ENCODE measurements at regions not wholly inside any gene's neighbourhood (a gene's known extent, or its start where the extent isn't known, plus 50 kb on each side); places are given as distances from the start of the nearest gene placed in this dataset.

DNA sequence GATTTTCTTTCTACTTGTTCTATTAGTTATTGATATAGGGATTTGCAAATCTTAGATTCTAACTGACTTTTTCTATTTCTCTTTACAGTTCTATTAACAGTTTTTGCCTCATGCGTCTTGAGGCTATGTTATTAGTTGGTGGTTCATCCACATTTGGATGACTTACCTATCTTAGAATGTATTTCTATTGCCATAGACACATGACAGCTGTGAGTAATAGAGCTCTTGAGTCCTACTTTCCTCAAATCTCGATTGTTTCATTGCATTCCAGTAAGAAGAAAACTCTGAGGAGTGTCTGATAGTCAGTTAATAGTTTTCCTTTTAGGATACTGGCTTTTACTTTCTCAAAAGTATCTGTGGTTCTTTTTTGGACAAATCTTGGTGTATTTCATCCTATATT lies 241.4 kb upstream of the ZNF32 start:
- Histone ChIP-seq H3K4me1 (no peaks in the 10 kb centered on the region), H3K36me3 (no peaks in the 10 kb centered on the region), H3K27me3 (replicated peaks in 1 of 7) (no peaks in the 10 kb centered on the region), H3K9me3 (no peaks in the 10 kb centered on the region), H3K27ac (no peak overlapping the region), H3K4me3 (no peak overlapping the region)
- TF ChIP-seq, protein P1, sequence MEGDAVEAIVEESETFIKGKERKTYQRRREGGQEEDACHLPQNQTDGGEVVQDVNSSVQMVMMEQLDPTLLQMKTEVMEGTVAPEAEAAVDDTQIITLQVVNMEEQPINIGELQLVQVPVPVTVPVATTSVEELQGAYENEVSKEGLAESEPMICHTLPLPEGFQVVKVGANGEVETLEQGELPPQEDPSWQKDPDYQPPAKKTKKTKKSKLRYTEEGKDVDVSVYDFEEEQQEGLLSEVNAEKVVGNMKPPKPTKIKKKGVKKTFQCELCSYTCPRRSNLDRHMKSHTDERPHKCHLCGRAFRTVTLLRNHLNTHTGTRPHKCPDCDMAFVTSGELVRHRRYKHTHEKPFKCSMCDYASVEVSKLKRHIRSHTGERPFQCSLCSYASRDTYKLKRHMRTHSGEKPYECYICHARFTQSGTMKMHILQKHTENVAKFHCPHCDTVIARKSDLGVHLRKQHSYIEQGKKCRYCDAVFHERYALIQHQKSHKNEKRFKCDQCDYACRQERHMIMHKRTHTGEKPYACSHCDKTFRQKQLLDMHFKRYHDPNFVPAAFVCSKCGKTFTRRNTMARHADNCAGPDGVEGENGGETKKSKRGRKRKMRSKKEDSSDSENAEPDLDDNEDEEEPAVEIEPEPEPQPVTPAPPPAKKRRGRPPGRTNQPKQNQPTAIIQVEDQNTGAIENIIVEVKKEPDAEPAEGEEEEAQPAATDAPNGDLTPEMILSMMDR (IDR thresholded peaks at IDR 0.05 in 8 of 11, conservative IDR thresholded peaks at IDR 0.05 in 3 of 11) = no peak
- TF ChIP-seq POLR2AphosphoS5 (IDR thresholded peaks at IDR 0.05) = no peak
- TF ChIP-seq POLR2A (IDR thresholded peaks at IDR 0.05) = no peak
- intact Hi-C loops (cut with DNase I; ENCODE audit: low total_unique reads) = no loop called here
- 60 to 80% (median 70%) methylated on average over 2 of the region's 2 CpGs for WGBS, 5 donors
- DNase-seq = no peak

DNA sequence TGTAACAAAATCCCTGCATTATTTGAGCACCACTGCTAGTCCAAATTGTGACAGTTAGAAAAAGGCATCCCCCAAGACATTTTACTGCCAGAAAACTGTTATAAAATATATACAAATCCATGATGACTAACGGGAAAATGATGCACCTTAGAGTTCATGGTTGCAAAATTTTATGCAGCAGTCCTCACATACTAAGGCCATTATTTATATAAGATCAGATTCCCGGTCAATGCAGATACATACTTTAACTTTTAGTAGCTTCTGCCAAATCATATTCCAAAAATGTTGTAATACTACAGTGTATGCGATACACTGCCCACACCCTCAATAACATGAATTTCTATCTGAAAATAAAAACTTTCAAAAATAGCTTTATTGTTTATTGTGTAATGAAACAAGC lies 239.9 kb upstream of the ZNF32 start:
- Histone ChIP-seq H3K27ac (no peak overlapping the region), H3K4me1 (no peaks in the 10 kb centered on the region), H3K4me3 (no peak overlapping the region), H3K9me3 (no peaks in the 10 kb centered on the region), H3K36me3 (no peaks in the 10 kb centered on the region), H3K27me3 (replicated peaks in 1 of 7) (no peaks in the 10 kb centered on the region)
- intact Hi-C loops (cut with DNase I; ENCODE audit: low total_unique reads) = no loop called here
- 75 to 90% (median 84%) methylated on average over 3 of the region's 3 CpGs for WGBS, 5 donors
- no peak for DNase-seq
- TF ChIP-seq POLR2A (IDR thresholded peaks at IDR 0.05) (no peak), POLR2AphosphoS5 (IDR thresholded peaks at IDR 0.05) (no peak)
- TF ChIP-seq, protein P1 (IDR thresholded peaks at IDR 0.05 in 8 of 11, conservative IDR thresholded peaks at IDR 0.05 in 3 of 11) = no peak

DNA sequence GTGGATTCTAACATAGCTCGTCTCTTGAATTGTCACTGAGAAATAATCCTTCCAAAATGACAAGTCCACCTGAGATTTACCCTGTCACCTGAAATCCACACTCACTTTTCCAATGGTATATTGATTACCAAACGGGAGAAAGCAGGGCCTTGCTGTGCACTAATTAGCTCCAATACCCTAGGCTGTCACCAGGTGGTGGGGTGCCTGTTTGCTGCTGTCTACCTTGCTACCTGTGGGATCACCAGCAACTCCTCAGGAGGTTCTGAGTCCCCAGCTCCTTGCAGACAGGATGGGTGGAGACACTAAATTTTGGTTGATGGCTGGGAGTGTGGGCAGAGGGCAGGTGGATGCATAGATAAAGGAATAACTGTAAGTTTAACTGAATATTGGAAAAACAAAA lies 237.2 kb upstream of the ZNF32 start:
- H3K36me3 ChIP-seq = no peaks in the 10 kb centered on the region
- H3K27me3 ChIP-seq (replicated peaks in 1 of 7) = no peaks in the 10 kb centered on the region
- WGBS, 5 donors = 80 to 88% (median 85%) methylated on average over 2 of the region's 2 CpGs
- H3K4me3 ChIP-seq = no peak overlapping the region
- intact Hi-C loops (cut with DNase I; ENCODE audit: low total_unique reads) = no loop called here
- TF ChIP-seq POLR2A (IDR thresholded peaks at IDR 0.05) (no peak), POLR2AphosphoS5 (IDR thresholded peaks at IDR 0.05) (no peak)
- TF ChIP-seq, protein P1 (IDR thresholded peaks at IDR 0.05 in 8 of 11, conservative IDR thresholded peaks at IDR 0.05 in 3 of 11) = no peak
- DNase-seq = no peak
- H3K27ac ChIP-seq = no peak overlapping the region
- no peaks in the 10 kb centered on the region for H3K4me1 ChIP-seq
- no peaks in the 10 kb centered on the region for H3K9me3 ChIP-seq

DNA sequence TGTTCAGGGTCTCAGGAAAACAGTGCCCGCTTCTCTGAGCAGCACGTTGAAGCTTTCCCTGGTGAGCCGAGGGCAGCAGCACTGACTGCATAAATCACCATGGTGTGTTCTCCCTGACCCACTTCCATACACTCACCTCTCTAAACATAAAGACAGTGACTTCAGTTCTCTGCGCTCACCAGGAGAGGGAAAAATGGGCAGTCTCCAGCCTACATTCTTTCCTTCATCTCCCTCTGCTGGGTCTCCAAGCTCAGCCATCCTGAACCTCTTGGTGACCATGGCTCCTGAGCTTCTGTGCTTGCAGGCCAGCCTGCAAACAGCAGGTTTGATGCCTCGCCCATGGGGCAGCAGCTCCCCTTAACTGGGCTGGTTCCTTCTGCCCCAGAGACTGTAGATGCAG lies 236.6 kb upstream of the ZNF32 start:
- H3K27me3 ChIP-seq (replicated peaks in 1 of 7) = no peaks in the 10 kb centered on the region
- no peak for DNase-seq
- H3K27ac ChIP-seq = no peak overlapping the region
- WGBS, 5 donors = 80 to 93% (median 92%) methylated on average over 5 of the region's 5 CpGs
- H3K9me3 ChIP-seq = no peaks in the 10 kb centered on the region
- no peak for TF ChIP-seq POLR2AphosphoS5 (IDR thresholded peaks at IDR 0.05)
- TF ChIP-seq, protein P1 (IDR thresholded peaks at IDR 0.05 in 8 of 11, conservative IDR thresholded peaks at IDR 0.05 in 3 of 11) = no peak
- no peak for TF ChIP-seq POLR2A (IDR thresholded peaks at IDR 0.05)
- no peaks in the 10 kb centered on the region for H3K36me3 ChIP-seq
- intact Hi-C loops (cut with DNase I; ENCODE audit: low total_unique reads) = no loop called here
- H3K4me3 ChIP-seq = no peak overlapping the region
- no peaks in the 10 kb centered on the region for H3K4me1 ChIP-seq
